GM23338 (cell line): ENCODE measurements at regions not wholly inside any gene's neighbourhood (a gene's known extent, or its start where the extent isn't known, plus 50 kb on each side); places are given as distances from the start of the nearest gene placed in this dataset.

Source experiments
- ATAC-seq: fragments of 200-7000 bp; cut with Tn5 transposase; 3 replicates; pipeline ENCODE4 v1.9.1; 2020
- DNase-seq: peaks from one replicate; pipeline ENCODE4 v3.0.0-alpha.2; 2015; ENCODE audit warnings: low spot score
- H2AFZ ChIP-seq: fragments of 200-600 bp; sonication (generic); 2 replicates; pipeline ENCODE4 v1.8.0; 2016; ENCODE audit warnings: antibody characterized with exemption, mild to moderate bottlenecking, moderate library complexity
- H3F3A ChIP-seq: fragments of 200-600 bp; sonication (generic); replicated peaks from 2 replicates; pipeline ENCODE4 v1.8.0; 2017; ENCODE audit warnings: antibody characterized with exemption, mixed run types, low read depth
- H3K27ac ChIP-seq: fragments of 200-600 bp; sonication (generic); 2 replicates; pipeline ENCODE4 v1.6.1; 2016; ENCODE audit warnings: low read depth
- H3K27me3 ChIP-seq: fragments of 200-600 bp; sonication (generic); 2 replicates; pipeline ENCODE4 v1.8.0; 2016; ENCODE audit warnings: mild to moderate bottlenecking, mixed run types, moderate library complexity; ENCODE audit not compliant: insufficient read depth
- H3K36me3 ChIP-seq: fragments of 200-600 bp; sonication (generic); 2 replicates; pipeline ENCODE4 v1.8.0; 2016; ENCODE audit warnings: mild to moderate bottlenecking; ENCODE audit not compliant: insufficient read depth
- H3K4me1 ChIP-seq: fragments of 200-600 bp; sonication (generic); 2 replicates; pipeline ENCODE4 v1.8.0; 2016; ENCODE audit warnings: mild to moderate bottlenecking, moderate library complexity; ENCODE audit not compliant: insufficient read depth
- H3K4me2 ChIP-seq: fragments of 200-600 bp; sonication (generic); 2 replicates; pipeline ENCODE4 v1.7.1; 2017; ENCODE audit warnings: mixed run types
- H3K4me3 ChIP-seq: fragments of 200-600 bp; sonication (generic); 2 replicates; pipeline ENCODE4 v1.6.1; 2016; ENCODE audit warnings: mixed run types
- H3K79me2 ChIP-seq: fragments of 200-600 bp; sonication (generic); replicated peaks from 2 replicates; pipeline ENCODE4 v1.8.0; 2017; ENCODE audit warnings: mild to moderate bottlenecking; ENCODE audit not compliant: insufficient read depth
- H3K9me2 ChIP-seq: fragments of 200-600 bp; sonication (generic); 2 replicates; pipeline ENCODE4 v1.8.0; 2017; ENCODE audit not compliant: insufficient read depth
- H4K20me1 ChIP-seq: fragments of 200-600 bp; sonication (generic); replicated peaks from 2 replicates; pipeline ENCODE4 v1.8.0; 2017; ENCODE audit warnings: mild to moderate bottlenecking; ENCODE audit not compliant: insufficient read depth
- H3K27ac Mint-ChIP-seq: 2 replicates; pipeline ENCODE4 v1.8.0; 2020; ENCODE audit warnings: inconsistent platforms, mild to moderate bottlenecking, moderate library complexity, mixed read lengths
- H3K27me3 Mint-ChIP-seq: 3 replicates; pipeline ENCODE4 v1.8.0; 2022; ENCODE audit warnings: low read depth, mild to moderate bottlenecking, moderate library complexity, mixed read lengths, inconsistent platforms; ENCODE audit not compliant: insufficient read depth, poor library complexity
- H3K36me3 Mint-ChIP-seq: 3 replicates; pipeline ENCODE4 v1.8.0; 2021; ENCODE audit warnings: low read depth, mild to moderate bottlenecking, inconsistent platforms, moderate library complexity, mixed read lengths
- H3K4me1 Mint-ChIP-seq: 3 replicates; pipeline ENCODE4 v1.8.0; 2020; ENCODE audit warnings: mild to moderate bottlenecking, inconsistent platforms, mixed read lengths
- H3K4me3 Mint-ChIP-seq: 3 replicates; pipeline ENCODE4 v1.8.0; 2021; ENCODE audit warnings: moderate library complexity, mild to moderate bottlenecking, inconsistent platforms, mixed read lengths
- H3K9me3 Mint-ChIP-seq: 3 replicates; pipeline ENCODE4 v1.8.0; 2020; ENCODE audit warnings: moderate library complexity, mild to moderate bottlenecking, inconsistent platforms, mixed read lengths
- CREB1 ChIP-seq: fragments of 250-450 bp; sonication (Bioruptor Pico); IDR thresholded peaks from 2 replicates; pipeline ENCODE4 v1.5.0; 2020; ENCODE audit warnings: low read depth, mild to moderate bottlenecking, moderate library complexity
- ETS1 ChIP-seq: IDR thresholded peaks from 2 replicates; pipeline ENCODE4 v1.6.1; 2016; ENCODE audit warnings: antibody characterized with exemption
- POLR2AphosphoS5 ChIP-seq: IDR thresholded peaks from 2 replicates; pipeline ENCODE4 v1.6.1; 2016; ENCODE audit warnings: antibody characterized with exemption, low read depth
- STAT1 ChIP-seq: IDR thresholded peaks from one replicate; pipeline ENCODE4 v1.6.1; 2016; ENCODE audit warnings: antibody characterized with exemption; ENCODE audit not compliant: unreplicated experiment
- ZNF114 ChIP-seq: fragments of 250-450 bp; sonication (Bioruptor Pico); IDR thresholded peaks from 2 replicates; pipeline ENCODE4 v1.5.0; 2020; ENCODE audit warnings: mild to moderate bottlenecking, moderate library complexity
- ZNF462 ChIP-seq: fragments of 250-450 bp; sonication (Bioruptor Pico); IDR thresholded peaks from 2 replicates; pipeline ENCODE4 v1.5.0; 2020; ENCODE audit warnings: mild to moderate bottlenecking, moderate library complexity

GRCh38 chr13:99740251-99740979 is 231.2 kb downstream of the ZIC5 start:
- Histone ChIP-seq H3K4me2 (no peak overlapping the region), H3K9me2 (no peaks in the 10 kb centered on the region), H3K79me2 (no peaks in the 10 kb centered on the region), H3K36me3 (no peaks in the 10 kb centered on the region), H3K27me3 (no peaks in the 10 kb centered on the region), H2AFZ (no peak overlapping the region), H3K4me3 (no peak overlapping the region), H3F3A (peaks cover 4% of the 10 kb centered on the region; the same call in 1 of the 2 replicates), H3K4me1 (peaks cover 53% of the 10 kb centered on the region), H4K20me1 (no peaks in the 10 kb centered on the region), H3K27ac (no peak overlapping the region)
- Mint-ChIP-seq H3K9me3 (no peaks in the 10 kb centered on the region), H3K36me3 (no peaks in the 10 kb centered on the region), H3K27ac (no peak overlapping the region; the same call in 1 of the 2 replicates), H3K4me1 (peaks cover 71% of the 10 kb centered on the region), H3K4me3 (no peak overlapping the region), H3K27me3 (peaks cover 3% of the 10 kb centered on the region)
- no peak for ATAC-seq
- no peak for DNase-seq
- TF ChIP-seq POLR2AphosphoS5 (no peak), STAT1 (no peak)

- Histone ChIP-seq H3K4me1 (peaks cover 52% of the 10 kb centered on the region), H3K79me2 (no peaks in the 10 kb centered on the region), H3K36me3 (no peaks in the 10 kb centered on the region), H3F3A (peaks cover 4% of the 10 kb centered on the region; the same call in 1 of the 2 replicates), H3K27me3 (no peaks in the 10 kb centered on the region), H2AFZ (no peak overlapping the region), H3K27ac (no peak overlapping the region), H3K9me2 (no peaks in the 10 kb centered on the region), H4K20me1 (no peaks in the 10 kb centered on the region), H3K4me3 (no peak overlapping the region), H3K4me2 (no peak overlapping the region)
- peak overlapping the region; percentile 4; the same call in 1 of the 2 replicates for H3K27ac Mint-ChIP-seq
- DNase-seq, result no peak
- TF ChIP-seq POLR2AphosphoS5, result no peak
- TF ChIP-seq CREB1, result no peak
- H3K4me1 Mint-ChIP-seq, result peaks cover 73% of the 10 kb centered on the region
- no peaks in the 10 kb centered on the region for H3K27me3 Mint-ChIP-seq
- no peaks in the 10 kb centered on the region for H3K9me3 Mint-ChIP-seq
- H3K36me3 Mint-ChIP-seq, result no peaks in the 10 kb centered on the region
- H3K4me3 Mint-ChIP-seq, result no peak overlapping the region
- no peak for ATAC-seq
Measured at GRCh38 chr13:99738626-99739025, 232.9 kb downstream of the ZIC5 start.

GRCh38 chr13:99737481-99738245 is 233.9 kb downstream of the ZIC5 start:
- no peak overlapping the region for H3K27ac Mint-ChIP-seq
- no peak overlapping the region for H2AFZ ChIP-seq
- no peak for TF ChIP-seq ETS1
- no peak for TF ChIP-seq ZNF114 (CRISPR knock-in tag)
- TF ChIP-seq ZNF462 (CRISPR knock-in tag), result no peak

More at GRCh38 chr13:99737481-99738245, 233.9 kb downstream of the ZIC5 start:
- no peaks in the 10 kb centered on the region for H3K36me3 Mint-ChIP-seq
- ATAC-seq (no peak), DNase-seq (no peak)
- Histone ChIP-seq H3K27me3 (no peaks in the 10 kb centered on the region), H3K27ac (no peak overlapping the region), H3K36me3 (no peaks in the 10 kb centered on the region), H3K4me1 (peaks cover 52% of the 10 kb centered on the region), H3K4me3 (no peak overlapping the region), H4K20me1 (no peaks in the 10 kb centered on the region), H3K79me2 (no peaks in the 10 kb centered on the region), H3K4me2 (no peak overlapping the region), H3F3A (no peaks in the 10 kb centered on the region), H3K9me2 (no peaks in the 10 kb centered on the region)
- peaks cover 73% of the 10 kb centered on the region for H3K4me1 Mint-ChIP-seq
- no peak overlapping the region for H3K4me3 Mint-ChIP-seq
- H3K27me3 Mint-ChIP-seq, result no peaks in the 10 kb centered on the region
- H3K9me3 Mint-ChIP-seq, result no peaks in the 10 kb centered on the region
